OCI-LY7 (cell line): ENCODE measurements at regions not wholly inside any gene's neighbourhood (a gene's known extent, or its start where the extent isn't known, plus 50 kb on each side); places are given as distances from the start of the nearest gene placed in this dataset.

Experiments used
- BruUV-seq: library from RNA; stranded (reverse); fragments of 400-500 nt; replicated peaks from 2 replicates; lab custom pipeline; 2021; lab: Mats Ljungman, UMichigan
- CTCF ChIA-PET: fragments of 300-600 bp; sonication (Branson Sonifier 250); formaldehyde crosslinking; loops from one replicate; lab custom pipeline; 2022; ENCODE audit warnings: antibody characterized with exemption; ENCODE audit not compliant: unreplicated experiment; lab: Charles Lee
- POLR2A ChIA-PET: fragments of 300-600 bp; sonication (Branson Sonifier 250); formaldehyde crosslinking; loops from one replicate; lab custom pipeline; 2022; ENCODE audit warnings: antibody characterized with exemption; lab: Charles Lee
- DNase-seq: peaks from one replicate; pipeline ENCODE4 v3.0.0-alpha.2; 2015; ENCODE audit warnings: low spot score
- H2AFZ ChIP-seq: fragments of 200-600 bp; sonication (generic), shearing (Covaris generic); 2 replicates; pipeline ENCODE4 v1.6.1; 2014; ENCODE audit warnings: mild to moderate bottlenecking, antibody characterized with exemption, low read length, moderate library complexity
- H3K27ac ChIP-seq: fragments of 200-600 bp; sonication (generic); 2 replicates; pipeline ENCODE4 v1.5.1; 2014; ENCODE audit warnings: mixed run types, low read depth, mild to moderate bottlenecking, moderate library complexity, low read length, inconsistent platforms; ENCODE audit not compliant: poor library complexity, severe bottlenecking
- H3K36me3 ChIP-seq: fragments of 200-600 bp; sonication (generic); 2 replicates; pipeline ENCODE4 v1.6.1; 2014; ENCODE audit warnings: mild to moderate bottlenecking, antibody characterized with exemption, low read length, moderate library complexity, mixed read lengths; ENCODE audit not compliant: insufficient read depth
- H3K4me1 ChIP-seq: fragments of 200-600 bp; sonication (generic); 2 replicates; pipeline ENCODE4 v1.5.1; 2014; ENCODE audit warnings: mild to moderate bottlenecking, low read length; ENCODE audit not compliant: insufficient read depth, poor library complexity, severe bottlenecking
- H3K4me2 ChIP-seq: fragments of 200-600 bp; sonication (generic); 2 replicates; pipeline ENCODE4 v1.6.1; 2014; ENCODE audit warnings: mild to moderate bottlenecking, low read length
- H3K4me3 ChIP-seq: fragments of 200-600 bp; sonication (generic); 2 replicates; pipeline ENCODE4 v1.5.1; 2014; ENCODE audit warnings: mild to moderate bottlenecking, low read depth, low read length; ENCODE audit not compliant: poor library complexity, severe bottlenecking
- H3K79me2 ChIP-seq: fragments of 200-600 bp; sonication (generic); 2 replicates; pipeline ENCODE4 v1.6.1; 2016; ENCODE audit warnings: low read depth, mild to moderate bottlenecking, low read length, moderate library complexity, mixed read lengths; ENCODE audit not compliant: insufficient read depth
- H3K9me2 ChIP-seq: fragments of 200-600 bp; sonication (generic); 2 replicates; pipeline ENCODE4 v1.6.1; 2016; ENCODE audit warnings: mild to moderate bottlenecking, low read length, mixed read lengths; ENCODE audit not compliant: insufficient read depth
- H3K9me3 ChIP-seq: fragments of 200-600 bp; sonication (generic); 2 replicates; pipeline ENCODE4 v1.6.1; 2014; ENCODE audit warnings: mild to moderate bottlenecking, mixed run types, low read length, mixed read lengths
- H4K20me1 ChIP-seq: fragments of 200-600 bp; sonication (generic); 2 replicates; pipeline ENCODE4 v1.6.1; 2014; ENCODE audit warnings: mild to moderate bottlenecking, antibody characterized with exemption, low read length, moderate library complexity, mixed read lengths; ENCODE audit not compliant: insufficient read depth
- EZH2phosphoT487 ChIP-seq: fragments of 200-600 bp; sonication (generic); IDR thresholded peaks from 2 replicates; pipeline ENCODE4 v1.6.1; 2018; ENCODE audit warnings: low read depth, borderline replicate concordance, mild to moderate bottlenecking, mixed run types, antibody characterized with exemption, low read length, moderate library complexity, mixed read lengths
- intact Hi-C: fragments of 100-400 bp; cut with micrococcal nuclease; formaldehyde crosslinking; loops from one replicate; pipeline ENCODE4 v1.10.0; 2022; ENCODE audit not compliant: unreplicated experiment
- TF ChIP-seq, protein P1 (sequence below): fragments of 200-600 bp; sonication (generic); conservative IDR thresholded peaks from 2 replicates; pipeline ENCODE4 v1.5.1; 2014; ENCODE audit warnings: mild to moderate bottlenecking, antibody characterized with exemption, low read length, moderate library complexity, mixed read lengths

DNA sequence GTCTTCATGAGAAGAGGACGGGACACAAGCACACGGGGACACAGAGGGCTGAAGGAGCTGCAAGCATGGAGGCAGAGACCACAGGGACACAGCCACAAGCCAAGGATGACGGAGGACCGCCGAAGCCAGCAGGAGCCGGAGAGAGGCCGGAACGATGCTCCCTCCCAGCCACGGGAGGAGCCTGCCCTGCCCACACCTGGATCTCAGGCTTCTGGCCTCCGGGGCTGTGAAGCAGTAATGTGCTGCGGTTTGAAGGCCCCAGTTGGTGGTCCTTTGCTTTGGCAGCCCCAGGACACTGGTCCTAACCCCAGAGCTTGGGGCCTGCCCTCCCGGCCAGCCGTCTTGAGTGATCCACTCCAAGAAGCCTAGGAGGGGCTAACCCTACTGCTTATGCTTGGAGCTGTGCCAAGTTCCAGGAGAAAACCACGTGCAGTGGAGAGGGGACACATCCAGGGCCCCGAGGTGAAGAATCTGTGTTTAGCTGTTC lies 85.9 kb downstream of the HMX1 start:
- DNase-seq, result no peak
- Histone ChIP-seq H3K4me3 (no peak overlapping the region), H4K20me1 (no peaks in the 10 kb centered on the region), H2AFZ (no peak overlapping the region), H3K9me2 (no peaks in the 10 kb centered on the region), H3K9me3 (no peaks in the 10 kb centered on the region), H3K79me2 (no peaks in the 10 kb centered on the region), H3K36me3 (no peaks in the 10 kb centered on the region), H3K27ac (no peak overlapping the region), H3K4me1 (no peaks in the 10 kb centered on the region), H3K4me2 (no peak overlapping the region)
- TF ChIP-seq EZH2phosphoT487, result no peak
- TF ChIP-seq, protein P1, sequence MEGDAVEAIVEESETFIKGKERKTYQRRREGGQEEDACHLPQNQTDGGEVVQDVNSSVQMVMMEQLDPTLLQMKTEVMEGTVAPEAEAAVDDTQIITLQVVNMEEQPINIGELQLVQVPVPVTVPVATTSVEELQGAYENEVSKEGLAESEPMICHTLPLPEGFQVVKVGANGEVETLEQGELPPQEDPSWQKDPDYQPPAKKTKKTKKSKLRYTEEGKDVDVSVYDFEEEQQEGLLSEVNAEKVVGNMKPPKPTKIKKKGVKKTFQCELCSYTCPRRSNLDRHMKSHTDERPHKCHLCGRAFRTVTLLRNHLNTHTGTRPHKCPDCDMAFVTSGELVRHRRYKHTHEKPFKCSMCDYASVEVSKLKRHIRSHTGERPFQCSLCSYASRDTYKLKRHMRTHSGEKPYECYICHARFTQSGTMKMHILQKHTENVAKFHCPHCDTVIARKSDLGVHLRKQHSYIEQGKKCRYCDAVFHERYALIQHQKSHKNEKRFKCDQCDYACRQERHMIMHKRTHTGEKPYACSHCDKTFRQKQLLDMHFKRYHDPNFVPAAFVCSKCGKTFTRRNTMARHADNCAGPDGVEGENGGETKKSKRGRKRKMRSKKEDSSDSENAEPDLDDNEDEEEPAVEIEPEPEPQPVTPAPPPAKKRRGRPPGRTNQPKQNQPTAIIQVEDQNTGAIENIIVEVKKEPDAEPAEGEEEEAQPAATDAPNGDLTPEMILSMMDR, result no peak
- ChIA-PET POLR2A (no interaction called here), CTCF (no interaction called here)
- intact Hi-C loops, result no loop called here
- no TSS peak for BruUV-seq

DNA sequence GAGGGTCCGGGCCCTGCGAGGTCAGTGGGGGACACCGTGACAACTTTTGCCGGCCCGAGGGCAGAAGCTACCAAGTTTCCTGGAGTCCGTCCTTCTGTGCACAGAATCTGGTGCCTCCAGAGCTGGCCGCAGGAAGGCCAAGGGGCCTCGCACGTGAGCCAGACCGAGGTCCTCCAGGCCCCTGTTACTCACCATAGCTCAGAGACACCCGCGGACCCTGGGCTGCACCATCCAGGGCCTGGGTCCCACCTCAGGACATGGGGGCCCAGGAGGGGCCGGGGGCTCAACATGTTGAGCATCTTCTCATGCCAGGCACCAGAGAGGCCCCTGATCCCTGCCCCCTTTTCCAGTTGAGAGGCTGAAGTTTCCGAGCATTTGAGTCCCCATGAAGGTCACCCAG lies 87.9 kb downstream of the HMX1 start:
- ChIA-PET CTCF (no interaction called here), POLR2A (no interaction called here)
- Histone ChIP-seq H3K4me1 (no peaks in the 10 kb centered on the region), H3K36me3 (no peaks in the 10 kb centered on the region), H4K20me1 (no peaks in the 10 kb centered on the region), H3K4me3 (no peak overlapping the region), H3K79me2 (no peaks in the 10 kb centered on the region), H2AFZ (no peak overlapping the region), H3K27ac (no peak overlapping the region), H3K4me2 (no peak overlapping the region), H3K9me3 (no peaks in the 10 kb centered on the region), H3K9me2 (no peaks in the 10 kb centered on the region)
- intact Hi-C loops, result no loop called here
- no TSS peak for BruUV-seq
- DNase-seq, result no peak
- TF ChIP-seq, protein P1, result no peak
- TF ChIP-seq EZH2phosphoT487, result no peak

DNA sequence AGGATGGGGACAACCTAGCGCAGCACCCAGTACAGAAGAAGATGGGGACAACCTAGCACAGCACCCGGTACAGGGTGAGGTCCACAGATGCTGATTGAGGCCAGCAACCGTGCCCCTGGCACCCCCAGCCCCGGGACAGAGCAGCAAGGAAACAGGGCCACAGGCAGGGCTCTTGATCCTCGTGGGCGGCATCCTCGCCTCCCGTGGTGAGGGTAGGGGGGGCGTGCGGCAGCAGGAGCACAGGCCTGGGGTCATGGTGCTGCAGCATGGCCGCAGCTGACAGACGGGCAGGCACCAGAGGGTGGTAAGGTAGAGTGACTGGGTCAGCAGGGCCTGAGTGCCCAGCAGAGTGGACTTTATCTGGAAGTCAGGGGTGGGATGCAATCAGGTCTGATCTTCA lies 89.5 kb downstream of the HMX1 start:
- BruUV-seq, result no TSS peak
- Histone ChIP-seq H3K27ac (no peak overlapping the region), H2AFZ (no peak overlapping the region), H3K9me3 (no peaks in the 10 kb centered on the region), H3K9me2 (no peaks in the 10 kb centered on the region), H3K4me2 (no peak overlapping the region), H3K79me2 (no peaks in the 10 kb centered on the region), H3K4me1 (no peaks in the 10 kb centered on the region), H4K20me1 (no peaks in the 10 kb centered on the region), H3K36me3 (no peaks in the 10 kb centered on the region), H3K4me3 (no peak overlapping the region)
- TF ChIP-seq, protein P1, result no peak
- no peak for TF ChIP-seq EZH2phosphoT487
- no peak for DNase-seq
- intact Hi-C loops, result no loop called here
- ChIA-PET POLR2A (no interaction called here), CTCF (no interaction called here)
